KMS-11 (cell line): ENCODE measurements at regions not wholly inside any gene's neighbourhood (a gene's known extent, or its start where the extent isn't known, plus 50 kb on each side); places are given as distances from the start of the nearest gene placed in this dataset.

Experiments used
- H2AFZ ChIP-seq: fragments of 200-600 bp; sonication (generic); 2 replicates; pipeline ENCODE4 v1.6.1; 2016; ENCODE audit warnings: antibody characterized with exemption, mixed run types, low read depth
- H3K27ac ChIP-seq: fragments of 200-600 bp; sonication (generic); 2 replicates; pipeline ENCODE4 v1.6.1; 2016; ENCODE audit warnings: mild to moderate bottlenecking, mixed run types
- H3K27me3 ChIP-seq: fragments of 200-600 bp; sonication (generic); 2 replicates; pipeline ENCODE4 v1.6.1; 2017; ENCODE audit warnings: mild to moderate bottlenecking, low read depth, mixed run types, moderate library complexity; ENCODE audit not compliant: insufficient read depth
- H3K36me3 ChIP-seq: fragments of 200-600 bp; sonication (generic); 2 replicates; pipeline ENCODE4 v1.6.1; 2017; ENCODE audit warnings: mild to moderate bottlenecking, mixed run types; ENCODE audit not compliant: insufficient read depth
- H3K4me1 ChIP-seq: fragments of 200-600 bp; sonication (generic); 2 replicates; pipeline ENCODE4 v1.6.1; 2016; ENCODE audit warnings: mild to moderate bottlenecking, low read depth, mixed run types; ENCODE audit not compliant: poor library complexity, severe bottlenecking
- H3K4me2 ChIP-seq: fragments of 200-600 bp; sonication (generic); 2 replicates; pipeline ENCODE4 v1.7.0; 2016; ENCODE audit warnings: mild to moderate bottlenecking, mixed run types
- H3K4me3 ChIP-seq: fragments of 200-600 bp; sonication (generic); IDR thresholded peaks from 2 replicates; pipeline ENCODE4 v1.6.1; 2017; ENCODE audit warnings: low read depth, low read length, mixed read lengths; ENCODE audit not compliant: insufficient read depth
- H3K79me2 ChIP-seq: fragments of 200-600 bp; sonication (generic); 2 replicates; pipeline ENCODE4 v1.6.1; 2016; ENCODE audit warnings: low read depth, mixed run types; ENCODE audit not compliant: insufficient read depth
- H3K9ac ChIP-seq: fragments of 200-600 bp; sonication (generic); 2 replicates; pipeline ENCODE4 v1.6.1; 2016; ENCODE audit warnings: mild to moderate bottlenecking, mixed run types
- H4K20me1 ChIP-seq: fragments of 200-600 bp; sonication (generic); 2 replicates; pipeline ENCODE4 v1.6.1; 2016; ENCODE audit warnings: mild to moderate bottlenecking, mixed run types; ENCODE audit not compliant: insufficient read depth
- TF ChIP-seq, protein P1 (sequence below): fragments of 200-600 bp; sonication (generic); conservative IDR thresholded peaks from 2 replicates; pipeline ENCODE4 v1.6.1; 2017; ENCODE audit warnings: low read depth, mild to moderate bottlenecking, antibody characterized with exemption, low read length, moderate library complexity, mixed read lengths

DNA sequence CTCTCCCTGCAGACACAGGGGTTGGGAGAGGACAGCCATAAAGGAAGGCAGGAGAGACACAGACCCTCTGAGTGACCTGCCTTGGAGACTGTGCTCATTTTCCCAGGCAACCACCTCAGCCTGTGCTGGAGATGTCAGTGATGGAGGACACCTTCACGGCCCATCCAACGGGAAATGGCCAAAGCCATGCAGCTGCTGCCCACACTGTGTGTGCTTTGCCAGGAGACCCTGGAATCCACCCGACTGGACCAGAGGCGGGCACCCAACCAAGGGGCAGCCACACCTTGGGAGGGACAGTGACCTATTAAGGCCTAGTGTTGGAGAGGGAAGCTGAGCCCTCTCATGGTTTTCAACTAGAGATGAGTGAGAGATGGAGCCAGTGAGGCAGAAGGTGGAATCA is 192.5 kb downstream of the SMAD2 start:
- H3K9ac ChIP-seq = no peak overlapping the region
- H3K4me2 ChIP-seq = no peak overlapping the region
- TF ChIP-seq, protein P1, sequence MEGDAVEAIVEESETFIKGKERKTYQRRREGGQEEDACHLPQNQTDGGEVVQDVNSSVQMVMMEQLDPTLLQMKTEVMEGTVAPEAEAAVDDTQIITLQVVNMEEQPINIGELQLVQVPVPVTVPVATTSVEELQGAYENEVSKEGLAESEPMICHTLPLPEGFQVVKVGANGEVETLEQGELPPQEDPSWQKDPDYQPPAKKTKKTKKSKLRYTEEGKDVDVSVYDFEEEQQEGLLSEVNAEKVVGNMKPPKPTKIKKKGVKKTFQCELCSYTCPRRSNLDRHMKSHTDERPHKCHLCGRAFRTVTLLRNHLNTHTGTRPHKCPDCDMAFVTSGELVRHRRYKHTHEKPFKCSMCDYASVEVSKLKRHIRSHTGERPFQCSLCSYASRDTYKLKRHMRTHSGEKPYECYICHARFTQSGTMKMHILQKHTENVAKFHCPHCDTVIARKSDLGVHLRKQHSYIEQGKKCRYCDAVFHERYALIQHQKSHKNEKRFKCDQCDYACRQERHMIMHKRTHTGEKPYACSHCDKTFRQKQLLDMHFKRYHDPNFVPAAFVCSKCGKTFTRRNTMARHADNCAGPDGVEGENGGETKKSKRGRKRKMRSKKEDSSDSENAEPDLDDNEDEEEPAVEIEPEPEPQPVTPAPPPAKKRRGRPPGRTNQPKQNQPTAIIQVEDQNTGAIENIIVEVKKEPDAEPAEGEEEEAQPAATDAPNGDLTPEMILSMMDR = no peak
- no peaks in the 10 kb centered on the region for H3K4me1 ChIP-seq
- no peaks in the 10 kb centered on the region for H4K20me1 ChIP-seq
- H3K27ac ChIP-seq = no peak overlapping the region
- H2AFZ ChIP-seq = no peak overlapping the region
- H3K79me2 ChIP-seq = no peaks in the 10 kb centered on the region
- H3K27me3 ChIP-seq = no peaks in the 10 kb centered on the region
- no peaks in the 10 kb centered on the region for H3K36me3 ChIP-seq
- H3K4me3 ChIP-seq = no peak overlapping the region

DNA sequence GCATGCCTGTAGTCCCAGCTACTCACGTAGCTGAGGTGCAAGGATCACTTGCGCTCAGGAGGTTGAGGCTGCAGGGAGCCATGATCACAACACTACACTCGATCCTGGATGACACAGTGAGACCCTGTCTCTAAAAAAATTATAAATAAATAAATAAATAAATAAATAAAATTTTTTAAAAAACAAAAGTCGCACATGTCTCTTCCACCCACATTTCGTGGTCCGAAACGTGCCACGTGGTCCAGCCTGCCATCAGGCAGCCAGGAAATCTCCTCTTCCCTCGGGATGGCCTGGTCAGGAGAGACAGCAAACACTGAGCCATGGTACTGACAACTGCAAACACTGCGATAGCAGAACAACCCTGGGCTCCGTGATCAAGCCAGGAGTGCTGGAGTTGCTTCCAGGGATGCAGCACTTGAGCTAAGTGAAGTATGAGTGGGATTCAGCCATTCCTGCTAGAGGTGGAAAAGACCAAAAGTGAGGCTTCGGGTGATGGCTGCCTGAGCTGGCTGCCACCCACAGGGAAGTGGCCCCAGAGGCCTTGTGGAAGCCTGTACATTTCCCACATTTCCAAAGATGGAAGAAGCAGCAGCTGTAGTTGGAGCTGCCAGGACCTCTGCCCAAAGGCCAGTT is 193.1 kb downstream of the SMAD2 start:
- H3K4me3 ChIP-seq = no peak overlapping the region
- no peaks in the 10 kb centered on the region for H3K79me2 ChIP-seq
- TF ChIP-seq, protein P1 = no peak
- H3K4me1 ChIP-seq = no peaks in the 10 kb centered on the region
- no peak overlapping the region for H3K9ac ChIP-seq
- no peaks in the 10 kb centered on the region for H3K36me3 ChIP-seq
- H4K20me1 ChIP-seq = no peaks in the 10 kb centered on the region
- no peak overlapping the region for H3K27ac ChIP-seq
- no peaks in the 10 kb centered on the region for H3K27me3 ChIP-seq
- no peak overlapping the region for H2AFZ ChIP-seq
- H3K4me2 ChIP-seq = no peak overlapping the region

DNA sequence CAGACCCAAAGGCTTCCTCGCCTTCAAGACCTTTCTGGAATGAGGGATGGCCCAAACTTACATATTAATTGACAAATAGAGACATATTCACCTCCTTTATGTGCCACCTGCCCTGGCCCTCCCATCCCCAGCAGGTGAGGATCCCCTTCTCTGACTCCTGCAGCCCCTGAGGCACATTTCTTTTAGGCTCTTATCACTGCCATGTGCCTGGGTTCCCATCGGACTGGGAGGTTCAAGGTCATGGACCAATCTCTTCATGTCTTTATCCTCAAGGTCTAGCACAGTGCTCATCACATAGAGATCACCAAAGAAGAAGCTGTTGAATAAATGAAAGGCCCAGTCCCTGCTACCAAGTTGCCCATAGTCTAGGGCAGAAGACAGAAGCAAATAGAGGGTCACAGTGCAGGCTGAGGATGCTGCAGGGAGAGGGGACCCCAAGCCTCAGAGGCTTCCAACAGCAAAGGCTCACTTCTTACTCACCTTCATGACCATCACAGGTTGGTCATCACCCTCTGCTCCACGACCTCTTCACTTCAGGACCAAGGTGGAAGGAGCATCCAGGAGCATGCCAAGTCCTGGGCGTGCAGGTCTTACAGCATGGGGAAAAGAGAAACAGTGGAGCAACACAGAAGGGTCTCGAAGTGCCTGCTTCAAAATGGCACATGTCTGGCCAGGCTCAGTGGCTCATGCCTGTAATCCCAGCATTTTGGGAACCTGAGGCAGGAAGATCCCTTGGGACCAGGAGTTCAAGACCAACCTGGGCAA is 193.9 kb downstream of the SMAD2 start:
- no peaks in the 10 kb centered on the region for H3K27me3 ChIP-seq
- H2AFZ ChIP-seq = no peak overlapping the region
- no peak overlapping the region for H3K27ac ChIP-seq
- no peak overlapping the region for H3K4me2 ChIP-seq
- no peaks in the 10 kb centered on the region for H3K36me3 ChIP-seq
- TF ChIP-seq, protein P1 = no peak
- H4K20me1 ChIP-seq = no peaks in the 10 kb centered on the region
- no peak overlapping the region for H3K4me3 ChIP-seq
- H3K4me1 ChIP-seq = no peaks in the 10 kb centered on the region
- H3K9ac ChIP-seq = no peak overlapping the region
- H3K79me2 ChIP-seq = no peaks in the 10 kb centered on the region

DNA sequence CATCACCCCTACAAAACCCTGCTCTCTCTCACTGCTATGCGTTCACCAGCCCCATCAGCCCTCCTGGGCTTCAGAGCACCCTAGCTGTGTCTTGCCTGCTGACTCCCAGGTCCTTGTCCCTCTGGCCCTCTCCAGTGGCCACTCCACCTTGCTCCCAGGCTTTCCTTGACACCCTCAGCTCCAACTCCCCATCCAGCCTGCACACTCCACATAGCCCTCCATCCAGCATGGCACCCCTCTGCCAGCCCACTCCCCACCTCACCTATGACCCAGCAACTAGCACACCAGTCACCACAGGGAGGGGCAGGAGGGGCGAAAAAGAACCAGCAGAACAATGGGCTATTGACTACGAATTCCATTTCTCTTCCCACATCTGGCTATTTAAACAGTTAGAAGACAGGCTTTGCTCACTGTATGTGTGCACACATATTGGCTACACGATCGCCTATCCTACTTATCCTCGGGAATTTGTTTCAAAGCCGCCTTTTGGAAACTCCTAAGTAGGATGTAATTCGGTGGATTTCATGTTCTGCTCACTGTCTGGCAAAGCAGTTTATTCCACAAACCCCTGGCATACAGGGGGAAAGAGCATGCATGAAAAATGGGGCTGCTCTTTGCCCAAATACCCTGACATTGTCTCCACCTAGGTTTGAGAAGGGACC is 195.3 kb downstream of the SMAD2 start:
- Histone ChIP-seq H3K4me1 (no peaks in the 10 kb centered on the region), H3K4me3 (no peak overlapping the region), H3K9ac (no peak overlapping the region), H3K36me3 (no peaks in the 10 kb centered on the region), H4K20me1 (no peaks in the 10 kb centered on the region), H3K4me2 (no peak overlapping the region), H3K27ac (no peak overlapping the region), H3K79me2 (no peaks in the 10 kb centered on the region), H3K27me3 (no peaks in the 10 kb centered on the region), H2AFZ (no peak overlapping the region)
- TF ChIP-seq, protein P1 = no peak
